ENCODE measurements at regions not wholly inside any gene's neighbourhood (a gene's known extent, or its start where the extent isn't known, plus 50 kb on each side); places are given as distances from the start of the nearest gene placed in this dataset.

GRCh38 chr7:155883491-155884224 is 71.4 kb upstream of the SHH start:
- 73% methylated on average over 16 of the region's 16 CpGs for WGBS (ENCODE audit: insufficient coverage)
- Histone ChIP-seq H3K9me3 (replicated peaks; ENCODE audit: control insufficient read depth, low read depth, low read length) (no peaks in the 10 kb centered on the region), H3K27me3 (ENCODE audit: control insufficient read depth, insufficient read depth, low read length) (peaks cover under 1% of the 10 kb centered on the region), H3K4me1 (ENCODE audit: control insufficient read depth, insufficient read depth, low read length) (peaks cover 6% of the 10 kb centered on the region), H3K36me3 (ENCODE audit: control insufficient read depth, insufficient read depth, low read length) (no peaks in the 10 kb centered on the region), H3K4me3 (ENCODE audit: low read length) (no peak overlapping the region), H3K27ac (ENCODE audit: low read length) (no peak overlapping the region)
- no peak for DNase-seq

- H3K4me3 ChIP-seq (ENCODE audit: low read length): no peak overlapping the region
- H3K36me3 ChIP-seq (ENCODE audit: control insufficient read depth, insufficient read depth, low read length): no peaks in the 10 kb centered on the region
- WGBS (ENCODE audit: insufficient coverage): 80% methylated on average over 1 of the region's 5 CpGs
Observed at GRCh38 chr7:155882596-155882995, 70.3 kb upstream of the SHH start.

DNA sequence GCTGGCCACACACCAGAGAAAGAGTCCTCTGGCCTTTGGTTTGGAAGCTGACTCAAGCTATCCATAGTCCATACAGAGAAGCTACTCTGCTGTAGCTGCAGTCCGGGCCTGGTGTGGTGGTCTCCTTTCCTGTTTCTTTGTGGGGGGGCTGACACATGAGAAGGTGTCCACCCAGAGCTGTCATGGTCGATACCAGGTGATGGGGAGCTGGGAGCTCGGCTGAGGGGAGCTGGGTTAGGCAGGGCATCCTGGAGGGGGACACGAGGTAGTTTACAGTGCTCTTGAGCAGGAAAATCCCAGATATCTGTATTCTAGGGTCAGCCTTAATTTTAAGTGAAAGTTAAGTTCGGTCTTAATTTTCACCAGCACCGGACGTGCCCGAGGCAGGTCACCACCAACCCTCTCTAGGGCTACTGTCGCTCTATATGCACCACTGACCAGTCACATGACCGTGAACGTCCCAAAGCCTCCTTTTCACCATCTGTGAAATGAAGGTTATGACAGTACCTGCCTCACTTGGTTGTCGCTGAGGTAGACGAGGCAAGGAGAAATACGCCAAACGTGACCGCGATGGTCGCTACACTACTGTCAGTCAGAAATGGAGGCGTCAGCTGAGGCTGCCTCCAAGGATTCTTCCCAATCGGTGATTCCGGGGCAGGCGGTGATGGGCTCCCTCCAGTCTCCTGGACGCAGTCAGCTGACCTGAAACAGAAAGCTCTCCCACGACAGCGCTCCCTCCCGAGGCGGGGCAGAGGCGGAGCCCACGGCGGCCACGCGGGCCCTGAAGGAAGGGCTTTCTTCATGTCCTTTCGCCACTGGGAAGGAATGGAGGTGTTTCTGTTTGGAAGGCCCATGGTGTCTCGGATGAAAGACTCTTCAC is 69.4 kb upstream of the SHH start:
- Histone ChIP-seq H3K4me3 (ENCODE audit: low read length) (no peak overlapping the region), H3K27me3 (ENCODE audit: control insufficient read depth, insufficient read depth, low read length) (peaks cover 2% of the 10 kb centered on the region), H3K9me3 (replicated peaks; ENCODE audit: control insufficient read depth, low read depth, low read length) (no peaks in the 10 kb centered on the region), H3K36me3 (ENCODE audit: control insufficient read depth, insufficient read depth, low read length) (no peaks in the 10 kb centered on the region), H3K4me1 (ENCODE audit: control insufficient read depth, insufficient read depth, low read length) (peaks cover 6% of the 10 kb centered on the region), H3K27ac (ENCODE audit: low read length) (no peak overlapping the region)
- WGBS (ENCODE audit: insufficient coverage): 87% methylated on average over 27 of the region's 34 CpGs
- DNase-seq: no peak

More at GRCh38 chr7:155882596-155882995, 70.3 kb upstream of the SHH start:
- Histone ChIP-seq H3K9me3 (replicated peaks; ENCODE audit: control insufficient read depth, low read depth, low read length) (no peaks in the 10 kb centered on the region), H3K27me3 (ENCODE audit: control insufficient read depth, insufficient read depth, low read length) (peaks cover 2% of the 10 kb centered on the region), H3K27ac (ENCODE audit: low read length) (no peak overlapping the region), H3K4me1 (ENCODE audit: control insufficient read depth, insufficient read depth, low read length) (peaks cover 6% of the 10 kb centered on the region)
- no peak for DNase-seq

GRCh38 chr7:155880721-155881120 is 68.5 kb upstream of the SHH start:
- Histone ChIP-seq H3K4me1 (ENCODE audit: control insufficient read depth, insufficient read depth, low read length) (peaks cover 6% of the 10 kb centered on the region), H3K27ac (ENCODE audit: low read length) (no peak overlapping the region), H3K27me3 (ENCODE audit: control insufficient read depth, insufficient read depth, low read length) (peaks cover 2% of the 10 kb centered on the region), H3K36me3 (ENCODE audit: control insufficient read depth, insufficient read depth, low read length) (no peaks in the 10 kb centered on the region), H3K4me3 (ENCODE audit: low read length) (no peak overlapping the region), H3K9me3 (replicated peaks; ENCODE audit: control insufficient read depth, low read depth, low read length) (no peaks in the 10 kb centered on the region)
- DNase-seq: no peak
- 100% methylated on average over 4 of the region's 7 CpGs for WGBS (ENCODE audit: insufficient coverage)

DNA sequence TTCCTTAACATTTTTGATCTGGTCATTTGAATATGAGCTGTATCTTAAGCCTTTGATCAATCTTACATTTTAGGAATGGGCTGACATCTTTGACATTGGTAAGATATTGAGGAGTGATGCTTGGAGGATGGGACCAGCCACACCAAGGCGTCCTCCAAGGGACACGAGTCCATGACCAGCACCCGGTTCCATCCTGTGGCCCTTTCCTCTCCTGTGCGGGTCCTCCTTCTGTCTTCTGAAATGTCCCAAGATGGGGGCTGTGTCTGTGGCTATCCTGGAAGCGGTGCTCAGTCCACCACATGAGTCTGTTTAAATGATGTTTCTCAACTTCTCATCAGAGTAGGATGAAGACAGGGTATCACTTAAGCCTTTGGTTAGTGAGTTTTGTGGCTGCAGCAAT is 67.3 kb upstream of the SHH start:
- Histone ChIP-seq H3K27ac (ENCODE audit: low read length) (no peak overlapping the region), H3K9me3 (replicated peaks; ENCODE audit: control insufficient read depth, low read depth, low read length) (no peaks in the 10 kb centered on the region), H3K4me3 (ENCODE audit: low read length) (no peak overlapping the region), H3K4me1 (ENCODE audit: control insufficient read depth, insufficient read depth, low read length) (no peaks in the 10 kb centered on the region), H3K27me3 (ENCODE audit: control insufficient read depth, insufficient read depth, low read length) (peaks cover 2% of the 10 kb centered on the region), H3K36me3 (ENCODE audit: control insufficient read depth, insufficient read depth, low read length) (no peaks in the 10 kb centered on the region)
- DNase-seq: no peak
- 94% methylated on average over 3 of the region's 5 CpGs for WGBS (ENCODE audit: insufficient coverage)

DNA sequence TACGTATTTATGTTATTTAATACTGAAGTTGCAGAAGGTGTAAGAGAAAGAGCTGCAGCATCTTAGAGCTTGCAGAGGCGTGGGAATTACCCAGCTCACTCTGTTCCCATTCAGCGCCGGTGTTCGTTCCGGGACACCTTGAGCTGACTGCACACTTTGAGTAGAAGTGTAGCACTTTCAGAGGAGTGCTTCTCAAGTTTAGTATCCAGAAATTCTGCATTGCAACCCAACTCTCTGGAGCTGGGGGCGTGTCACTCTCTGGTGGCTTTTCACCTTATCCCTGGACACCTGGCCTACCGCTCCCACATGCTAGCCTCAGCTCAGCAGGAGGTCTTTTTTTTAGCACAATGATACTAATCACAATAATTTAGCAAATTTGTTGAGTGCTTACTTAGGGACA is 66.4 kb upstream of the SHH start:
- peaks cover 5% of the 10 kb centered on the region for H3K27me3 ChIP-seq (ENCODE audit: control insufficient read depth, insufficient read depth, low read length)
- no peak overlapping the region for H3K27ac ChIP-seq (ENCODE audit: low read length)
- DNase-seq: no peak
- H3K9me3 ChIP-seq (replicated peaks; ENCODE audit: control insufficient read depth, low read depth, low read length): no peaks in the 10 kb centered on the region
- 83% methylated on average over 6 of the region's 8 CpGs for WGBS (ENCODE audit: insufficient coverage)
- no peaks in the 10 kb centered on the region for H3K4me1 ChIP-seq (ENCODE audit: control insufficient read depth, insufficient read depth, low read length)
- H3K4me3 ChIP-seq (ENCODE audit: low read length): no peak overlapping the region
- no peaks in the 10 kb centered on the region for H3K36me3 ChIP-seq (ENCODE audit: control insufficient read depth, insufficient read depth, low read length)

DNA sequence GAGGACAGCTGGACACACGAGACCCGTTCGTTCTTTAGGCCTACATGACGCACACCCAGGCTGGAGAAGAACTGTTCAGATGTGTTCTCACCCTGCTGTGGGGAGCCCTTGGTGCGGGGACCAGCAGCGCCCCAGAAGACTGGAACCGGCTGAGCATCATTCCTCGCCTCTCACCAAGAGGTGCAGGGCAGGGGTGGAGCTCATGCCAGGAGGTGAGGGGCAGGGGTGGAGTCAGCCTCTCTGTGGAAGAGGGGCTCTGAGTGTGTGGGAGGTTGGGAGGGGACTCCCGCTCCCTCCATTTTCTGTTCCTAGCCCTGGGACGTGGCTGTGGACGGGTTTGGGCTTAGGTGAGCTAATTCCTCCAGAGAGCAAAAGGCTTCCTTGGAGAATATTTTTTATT is 66.0 kb upstream of the SHH start:
- 88% methylated on average over 8 of the region's 11 CpGs for WGBS (ENCODE audit: insufficient coverage)
- Histone ChIP-seq H3K27ac (ENCODE audit: low read length) (no peak overlapping the region), H3K27me3 (ENCODE audit: control insufficient read depth, insufficient read depth, low read length) (peaks cover 5% of the 10 kb centered on the region), H3K4me1 (ENCODE audit: control insufficient read depth, insufficient read depth, low read length) (no peaks in the 10 kb centered on the region), H3K4me3 (ENCODE audit: low read length) (no peak overlapping the region), H3K9me3 (replicated peaks; ENCODE audit: control insufficient read depth, low read depth, low read length) (no peaks in the 10 kb centered on the region), H3K36me3 (ENCODE audit: control insufficient read depth, insufficient read depth, low read length) (no peaks in the 10 kb centered on the region)
- DNase-seq: no peak

DNA sequence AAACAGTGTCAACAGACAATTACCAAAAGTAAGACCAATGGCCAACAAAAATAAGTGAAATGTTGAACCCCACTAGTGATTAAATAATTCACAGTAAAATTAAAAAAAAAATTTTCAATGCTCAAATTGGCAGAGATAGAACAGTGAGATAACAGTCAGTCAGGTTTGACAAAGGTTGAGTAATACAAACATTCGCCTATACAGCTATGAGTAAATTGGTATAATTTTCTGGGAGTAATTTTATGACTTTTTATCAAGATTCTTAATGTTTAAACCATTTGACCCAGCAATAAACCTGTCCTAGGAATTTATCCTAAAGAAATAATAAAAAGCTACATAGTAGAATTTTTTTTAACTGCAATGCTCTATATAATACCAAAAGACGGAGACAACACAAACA is 64.9 kb upstream of the SHH start:
- Histone ChIP-seq H3K4me1 (ENCODE audit: control insufficient read depth, insufficient read depth, low read length) (no peaks in the 10 kb centered on the region), H3K36me3 (ENCODE audit: control insufficient read depth, insufficient read depth, low read length) (no peaks in the 10 kb centered on the region), H3K27me3 (ENCODE audit: control insufficient read depth, insufficient read depth, low read length) (peaks cover 11% of the 10 kb centered on the region), H3K4me3 (ENCODE audit: low read length) (no peak overlapping the region), H3K9me3 (replicated peaks; ENCODE audit: control insufficient read depth, low read depth, low read length) (no peaks in the 10 kb centered on the region), H3K27ac (ENCODE audit: low read length) (no peak overlapping the region)
- DNase-seq: no peak
- no CpG with 5 or more reads among the region's 2 CpGs for WGBS (ENCODE audit: insufficient coverage)

DNA sequence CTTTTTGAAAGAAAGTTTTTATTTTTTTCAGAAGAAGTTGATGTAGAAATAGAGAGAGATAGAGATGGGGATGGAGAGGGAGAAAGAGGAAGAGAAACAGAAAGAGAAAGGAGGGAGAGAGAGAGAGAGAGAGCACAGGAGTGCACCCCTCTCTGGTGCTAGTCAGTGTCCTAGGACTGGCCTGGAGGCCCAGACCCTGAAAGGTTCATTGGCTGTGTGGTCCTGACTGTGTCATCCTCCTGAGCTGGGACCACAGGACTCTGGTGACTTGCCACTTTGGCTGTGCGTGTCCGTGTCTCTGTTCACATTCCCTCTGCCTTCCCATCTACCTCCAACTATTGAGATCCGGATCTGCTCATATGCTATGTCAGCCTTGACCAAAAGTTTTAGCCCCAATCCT is 62.1 kb upstream of the SHH start:
- no peaks in the 10 kb centered on the region for H3K36me3 ChIP-seq (ENCODE audit: control insufficient read depth, insufficient read depth, low read length)
- H3K4me3 ChIP-seq (ENCODE audit: low read length): no peak overlapping the region
- WGBS (ENCODE audit: insufficient coverage): 92% methylated on average over 3 of the region's 3 CpGs
- H3K4me1 ChIP-seq (ENCODE audit: control insufficient read depth, insufficient read depth, low read length): no peaks in the 10 kb centered on the region
- H3K27me3 ChIP-seq (ENCODE audit: control insufficient read depth, insufficient read depth, low read length): peaks cover 11% of the 10 kb centered on the region
- no peak overlapping the region for H3K27ac ChIP-seq (ENCODE audit: low read length)
- DNase-seq: no peak
- H3K9me3 ChIP-seq (replicated peaks; ENCODE audit: control insufficient read depth, low read depth, low read length): no peaks in the 10 kb centered on the region

DNA sequence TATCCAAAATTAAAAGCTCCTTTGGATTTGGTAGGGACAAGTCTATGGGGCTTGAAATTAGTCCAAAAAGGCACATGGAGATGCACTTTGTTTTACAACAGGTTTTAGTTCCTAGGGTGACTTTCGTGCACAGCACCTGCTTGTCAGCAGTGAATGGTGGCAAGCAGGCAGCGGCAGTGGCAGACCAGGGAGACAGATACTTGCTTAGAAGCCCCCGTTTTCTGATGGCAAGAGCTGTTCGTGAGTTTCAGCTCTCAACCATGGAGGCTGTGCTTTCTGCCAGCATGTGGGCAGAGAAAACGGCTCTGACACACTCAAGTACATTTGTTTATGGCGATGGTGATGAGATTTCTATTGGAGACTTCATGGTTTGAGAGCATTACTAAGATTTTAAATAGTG is 61.7 kb upstream of the SHH start:
- no peak overlapping the region for H3K4me3 ChIP-seq (ENCODE audit: low read length)
- no peaks in the 10 kb centered on the region for H3K4me1 ChIP-seq (ENCODE audit: control insufficient read depth, insufficient read depth, low read length)
- no peak for DNase-seq
- 73% methylated on average over 6 of the region's 6 CpGs for WGBS (ENCODE audit: insufficient coverage)
- no peaks in the 10 kb centered on the region for H3K9me3 ChIP-seq (replicated peaks; ENCODE audit: control insufficient read depth, low read depth, low read length)
- no peak overlapping the region for H3K27ac ChIP-seq (ENCODE audit: low read length)
- no peaks in the 10 kb centered on the region for H3K36me3 ChIP-seq (ENCODE audit: control insufficient read depth, insufficient read depth, low read length)
- H3K27me3 ChIP-seq (ENCODE audit: control insufficient read depth, insufficient read depth, low read length): peaks cover 14% of the 10 kb centered on the region
